HG02870 (cell line): ENCODE measurements at regions not wholly inside any gene's neighbourhood (a gene's known extent, or its start where the extent isn't known, plus 50 kb on each side); places are given as distances from the start of the nearest gene placed in this dataset.

Experiments used
- ATAC-seq: cut with Tn5 transposase; IDR thresholded peaks from one replicate; pipeline ENCODE4 v1.9.1; 2021; ENCODE audit warnings: mild to moderate bottlenecking, moderate library complexity; ENCODE audit not compliant: unreplicated experiment

DNA sequence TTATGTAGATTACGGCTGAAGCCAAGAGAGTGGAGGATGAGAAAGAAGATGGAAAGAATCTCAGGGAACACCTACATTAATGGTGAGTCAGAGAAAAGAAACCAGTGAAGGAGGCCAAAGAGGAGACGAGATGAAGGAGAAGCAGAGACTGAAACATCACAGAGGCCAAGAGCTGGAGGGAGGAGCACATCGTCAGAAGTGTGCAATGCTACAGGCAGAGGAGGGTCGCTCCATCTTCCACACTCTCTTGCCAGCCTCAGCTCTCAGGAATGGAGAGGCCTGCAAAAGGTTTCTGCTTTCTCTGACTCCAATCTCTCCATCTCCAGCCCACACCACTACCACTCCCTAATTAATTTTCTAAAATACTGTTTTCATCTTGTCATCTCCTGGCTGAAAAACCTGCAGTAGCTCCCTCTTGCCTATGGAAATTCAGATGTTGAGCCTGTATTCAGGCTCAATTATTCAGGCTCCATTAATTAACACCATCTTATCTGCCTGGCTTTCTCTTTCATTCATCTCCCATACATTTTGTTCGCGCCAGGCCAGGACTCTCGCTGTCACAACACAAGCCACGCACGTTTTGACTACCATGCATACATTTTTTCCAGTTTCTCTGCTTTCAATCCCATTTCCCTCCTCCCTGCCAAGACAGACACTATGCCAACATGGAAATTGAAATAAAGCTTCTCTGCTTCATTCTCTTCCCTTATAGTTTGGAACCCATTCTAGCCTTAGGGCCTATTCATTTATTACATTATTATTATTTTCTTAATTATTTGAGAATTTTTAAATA is 165.8 kb downstream of the INHBA start:
- ATAC-seq: no peak

DNA sequence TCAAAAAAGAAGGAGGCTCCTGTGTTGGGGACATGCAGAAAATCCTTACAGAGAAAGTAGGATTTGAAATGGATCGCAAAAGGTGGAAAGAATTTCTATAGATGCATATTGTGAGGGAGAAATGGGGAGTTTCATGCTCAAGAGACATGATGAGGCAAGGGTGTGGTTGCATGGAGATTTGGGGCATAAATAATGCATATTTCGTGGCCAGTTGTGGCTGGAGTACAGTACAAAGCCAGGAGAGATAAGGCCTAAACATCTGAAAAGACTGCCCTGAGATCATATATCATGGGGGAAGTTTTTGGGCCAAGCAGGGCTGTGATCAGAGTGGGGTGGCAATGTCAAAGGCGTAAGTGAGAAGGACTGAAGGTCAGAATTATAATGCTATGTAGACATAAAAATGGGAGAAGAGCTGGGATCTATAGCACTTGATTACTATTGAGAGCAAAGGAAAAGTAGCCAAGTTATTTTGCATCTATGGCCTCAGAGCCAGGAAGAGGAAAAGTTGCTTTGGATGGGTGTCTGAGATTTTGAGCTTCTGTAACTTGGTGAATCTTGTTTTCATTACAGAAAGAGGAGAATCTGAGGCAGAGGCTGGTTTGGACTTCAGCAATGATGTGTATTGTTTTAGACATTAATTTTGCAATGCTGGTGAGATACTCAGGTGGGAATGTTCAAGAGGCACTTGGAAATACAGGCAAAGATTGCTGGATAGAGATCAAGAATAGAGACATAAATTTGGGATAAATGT is 166.6 kb downstream of the INHBA start:
- ATAC-seq: no peak

DNA sequence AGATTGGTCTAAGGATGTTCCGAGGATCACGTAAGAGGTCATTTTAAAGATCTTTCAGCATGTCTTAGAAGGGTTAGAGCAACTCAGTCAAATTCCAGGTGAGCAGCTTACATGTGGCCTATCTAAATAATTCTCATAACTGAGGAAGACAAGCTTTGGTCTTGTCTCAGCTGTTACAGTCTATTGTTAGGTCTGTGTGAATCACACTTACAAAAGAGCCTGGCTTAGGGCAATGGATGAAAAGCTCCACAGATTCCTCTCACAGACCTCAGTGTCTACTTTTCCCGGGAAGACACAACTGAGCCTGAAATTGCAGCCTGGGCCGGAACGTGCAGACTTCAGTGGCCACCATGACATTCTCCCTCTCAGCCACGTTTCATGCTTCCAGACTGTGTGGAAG is 173.1 kb downstream of the INHBA start:
- no peak for ATAC-seq

GRCh38 chr7:41524876-41525275 is 178.0 kb downstream of the INHBA start:
- no peak for ATAC-seq

DNA sequence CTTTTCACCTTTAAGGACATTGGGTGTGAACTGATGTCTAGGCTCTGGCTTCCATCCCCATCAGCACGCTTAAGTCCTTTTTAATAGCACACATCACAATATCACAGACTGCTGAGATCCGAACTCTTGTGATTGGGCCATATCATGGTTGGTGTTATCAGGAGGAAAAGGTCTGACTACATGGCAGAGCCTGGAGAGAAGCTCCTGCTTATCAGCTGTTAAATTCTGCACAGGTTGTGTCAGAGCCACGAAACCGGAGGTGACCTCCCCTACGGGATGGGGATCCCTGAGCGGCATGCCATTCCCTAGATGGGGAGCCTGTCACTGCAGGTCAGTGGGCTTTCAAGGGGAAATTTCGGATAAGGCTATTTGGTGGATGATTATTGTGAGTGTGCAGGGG is 182.4 kb downstream of the INHBA start:
- ATAC-seq: no peak

GRCh38 chr7:41517771-41518170 is 185.1 kb downstream of the INHBA start:
- no peak for ATAC-seq

- no peak for ATAC-seq
These were observed 194.1 kb downstream of the INHBA start for GRCh38 chr7:41508755-41509154.

DNA sequence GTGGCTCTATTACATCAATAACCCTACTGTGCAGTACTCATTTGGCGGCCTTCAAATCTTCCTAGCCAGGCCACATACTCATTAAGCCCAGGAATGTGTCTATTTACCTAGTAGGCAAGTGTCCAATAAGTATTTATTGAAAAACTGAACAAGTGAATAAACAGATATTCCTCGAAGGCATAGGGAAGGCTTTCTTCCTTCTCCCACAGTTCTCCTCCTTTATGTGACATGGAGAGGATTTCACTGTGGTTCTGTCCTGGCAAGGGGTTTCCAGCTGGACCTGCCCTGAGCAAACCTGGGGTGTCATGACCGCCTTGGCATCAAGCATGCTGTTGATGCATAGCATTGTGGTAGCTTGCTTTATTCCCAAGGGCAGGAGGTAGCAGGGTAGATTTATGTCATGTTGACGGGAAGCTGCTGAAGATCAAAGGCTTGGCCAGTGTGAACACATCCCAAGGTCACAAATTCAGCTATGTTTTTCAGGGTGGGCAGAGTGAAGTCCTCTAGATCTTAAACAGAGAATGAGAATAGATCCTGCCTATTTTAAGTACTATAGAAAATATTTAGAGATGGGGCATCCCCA is 195.1 kb downstream of the INHBA start:
- no peak for ATAC-seq

- no peak for ATAC-seq
These were observed 198.5 kb downstream of the INHBA start for GRCh38 chr7:41504214-41504980.

DNA sequence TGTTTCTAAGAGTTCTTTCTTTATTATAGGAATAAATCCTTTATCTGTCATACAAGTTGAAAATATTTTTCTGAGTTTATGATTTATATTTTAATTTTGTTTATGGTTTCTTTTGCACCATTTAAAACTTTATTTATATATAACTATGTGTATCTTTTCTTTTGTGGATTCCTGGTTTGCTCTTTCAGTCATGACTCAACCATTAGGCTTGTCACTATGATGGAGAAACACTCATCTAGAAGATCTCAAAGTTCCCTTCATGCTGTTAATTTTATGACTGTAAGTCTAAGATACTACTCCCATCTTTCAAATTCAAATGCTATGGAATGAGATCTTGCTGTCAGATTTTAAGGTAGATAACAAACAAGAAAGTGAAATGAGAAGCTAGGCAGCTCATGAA is 199.5 kb downstream of the INHBA start:
- ATAC-seq: no peak

DNA sequence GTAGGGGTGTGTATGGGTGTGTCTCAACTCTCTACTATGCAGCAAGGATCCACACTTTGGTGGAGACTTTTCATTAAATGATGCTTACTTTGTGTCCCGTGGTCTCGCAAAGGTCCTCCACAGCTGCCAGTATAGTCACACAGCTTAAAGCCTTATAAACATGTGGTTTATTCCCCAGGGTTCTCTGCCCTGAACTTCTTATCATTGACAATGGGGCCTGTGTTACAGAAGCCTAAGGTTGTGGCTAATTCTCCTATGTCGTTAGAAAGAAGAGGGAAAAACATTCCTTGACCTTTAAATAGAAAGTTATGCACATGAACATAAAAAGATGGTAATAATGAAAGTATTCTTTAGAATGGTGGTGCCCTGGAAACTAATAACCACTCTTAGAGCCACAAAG is 201.4 kb downstream of the INHBA start:
- no peak for ATAC-seq

GRCh38 chr7:41501006-41501405 is 201.9 kb downstream of the INHBA start:
- no peak for ATAC-seq

DNA sequence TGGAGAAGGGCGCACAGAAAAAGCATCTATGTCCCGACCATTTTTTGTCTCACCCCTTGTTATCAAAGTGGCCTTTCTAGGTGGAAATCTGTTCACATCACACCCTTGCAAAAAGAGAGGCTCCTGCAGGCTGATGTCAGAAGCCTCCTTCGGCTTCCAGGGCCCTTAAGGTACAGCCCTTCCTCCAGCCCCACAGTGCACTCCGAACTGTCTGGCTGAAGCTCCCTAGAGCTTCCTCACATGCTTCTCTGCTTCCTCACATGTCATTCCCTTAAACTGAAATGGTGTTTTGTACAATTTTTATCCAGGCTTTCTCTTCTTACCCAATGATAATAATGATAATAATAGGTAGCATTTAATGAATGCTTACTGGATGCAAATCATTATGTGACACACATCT is 210.3 kb downstream of the INHBA start:
- ATAC-seq: no peak

DNA sequence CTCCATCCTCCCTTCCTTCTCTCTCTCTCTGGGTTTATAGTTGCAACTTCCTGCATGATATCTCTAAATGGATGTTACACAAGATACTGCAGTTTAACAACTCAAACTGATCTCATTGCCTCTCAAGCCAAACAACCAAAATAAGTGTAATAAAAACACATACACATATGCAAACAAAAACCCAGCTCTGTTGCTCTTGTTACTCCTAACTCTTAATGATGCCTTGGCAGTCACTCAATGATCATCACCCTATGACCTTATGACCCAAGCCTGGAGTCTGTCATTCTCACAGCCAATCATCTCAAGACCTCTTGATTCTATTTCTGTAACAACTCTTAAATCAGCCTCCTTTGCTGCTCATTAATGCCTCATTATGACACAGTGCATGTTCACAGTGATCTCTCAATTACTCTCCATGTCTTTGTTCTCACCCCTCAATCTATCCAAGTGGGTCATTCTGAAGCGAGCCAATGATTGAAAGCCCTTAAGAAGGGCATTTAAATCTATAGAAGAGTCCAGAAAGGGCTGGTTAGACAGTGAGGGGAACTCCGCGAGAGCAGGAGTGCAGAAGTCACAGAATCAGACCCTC is 210.9 kb downstream of the INHBA start:
- ATAC-seq: no peak

- no peak for ATAC-seq
These were observed 211.6 kb downstream of the INHBA start for GRCh38 chr7:41491308-41491707.

- no peak for ATAC-seq
These were observed 213.0 kb downstream of the INHBA start for GRCh38 chr7:41489885-41490284.

GRCh38 chr7:41487229-41487940 is 215.5 kb downstream of the INHBA start:
- ATAC-seq: no peak

- no peak for ATAC-seq
These were observed 221.5 kb downstream of the INHBA start for GRCh38 chr7:41481353-41481752.

DNA sequence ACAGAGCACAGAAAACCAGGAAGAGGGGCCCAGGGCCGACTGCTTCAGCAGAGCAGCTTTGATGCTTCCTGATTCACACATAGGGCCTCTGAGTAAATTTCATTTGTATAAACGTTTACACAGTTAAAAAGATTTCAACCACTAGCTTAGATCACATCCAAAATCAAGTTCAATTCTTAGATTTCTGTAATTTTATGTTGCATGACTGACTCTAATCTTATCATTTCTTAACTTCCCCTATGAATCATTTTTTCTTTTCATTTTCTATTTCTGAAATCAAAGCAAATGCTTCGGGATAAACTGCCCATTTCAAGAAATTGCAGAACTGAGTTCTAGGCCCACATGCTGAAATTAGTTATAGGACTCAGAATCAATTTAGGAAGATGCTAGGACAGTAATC is 224.7 kb downstream of the INHBA start:
- ATAC-seq: no peak

- peak; percentile 42 for ATAC-seq
These were observed 226.5 kb downstream of the INHBA start for GRCh38 chr7:41476460-41476803.
